Calu3 (cell line): ENCODE measurements at regions not wholly inside any gene's neighbourhood (a gene's known extent, or its start where the extent isn't known, plus 50 kb on each side); places are given as distances from the start of the nearest gene placed in this dataset.

ENCODE experiments used
- BruUV-seq: library from RNA; stranded (reverse); fragments of 400-500 nt; replicated peaks from 2 replicates; lab custom pipeline; 2021; lab: Mats Ljungman, UMichigan
- CTCF ChIA-PET: fragments of 300-600 bp; sonication (Branson Sonifier 250); formaldehyde crosslinking; loops from one replicate; lab custom pipeline; 2022; ENCODE audit warnings: antibody characterized with exemption; lab: Charles Lee
- DNase-seq: peaks from one replicate; pipeline ENCODE4 v3.0.0; 2022
- H3K27ac Mint-ChIP-seq: one replicate; pipeline ENCODE4 v1.8.0; 2022; ENCODE audit warnings: mixed read lengths; ENCODE audit not compliant: unreplicated experiment
- H3K27me3 Mint-ChIP-seq: one replicate; pipeline ENCODE4 v1.8.0; 2022; ENCODE audit warnings: mixed read lengths; ENCODE audit not compliant: unreplicated experiment
- H3K36me3 Mint-ChIP-seq: one replicate; pipeline ENCODE4 v1.8.0; 2022; ENCODE audit warnings: mild to moderate bottlenecking, moderate library complexity, mixed read lengths; ENCODE audit not compliant: insufficient read depth, unreplicated experiment
- H3K4me1 Mint-ChIP-seq: one replicate; pipeline ENCODE4 v1.8.0; 2022; ENCODE audit warnings: mild to moderate bottlenecking, low read depth, mixed read lengths; ENCODE audit not compliant: unreplicated experiment
- H3K4me3 Mint-ChIP-seq: one replicate; pipeline ENCODE4 v1.8.0; 2022; ENCODE audit warnings: mild to moderate bottlenecking, low read depth, moderate library complexity, mixed read lengths; ENCODE audit not compliant: unreplicated experiment
- H3K9me3 Mint-ChIP-seq: one replicate; pipeline ENCODE4 v1.8.0; 2022; ENCODE audit warnings: low read depth, mixed read lengths; ENCODE audit not compliant: unreplicated experiment
- CTCF ChIP-seq: fragments of 200-600 bp; IDR thresholded peaks from one replicate; pipeline ENCODE4 v1.8.0; 2022; ENCODE audit warnings: antibody characterized with exemption; ENCODE audit not compliant: unreplicated experiment
- intact Hi-C: fragments of 100-400 bp; cut with micrococcal nuclease; formaldehyde crosslinking; loops from one replicate; pipeline ENCODE4 v1.10.0; 2022; ENCODE audit not compliant: unreplicated experiment

GRCh38 chr13:30113983-30114570 is 193.3 kb downstream of the KATNAL1 start:
- CTCF ChIA-PET: interaction anchor here (0.7 to 4.8 kb wide), 4 partner anchors 189 to 345 kb away, joined by 3 to 67 read pairs (median 7); no protein-coding TSS in a partner anchor

GRCh38 chr13:30113551-30113950 is 193.8 kb downstream of the KATNAL1 start:
- Mint-ChIP-seq H3K27ac (peak overlapping the region; percentile 75), H3K36me3 (peaks cover 12% of the 10 kb centered on the region), H3K4me1 (peaks cover 38% of the 10 kb centered on the region), H3K4me3 (peak overlapping the region; percentile 7), H3K27me3 (no peaks in the 10 kb centered on the region), H3K9me3 (no peaks in the 10 kb centered on the region)
- CTCF ChIA-PET: interaction anchor here (0.7 to 4.8 kb wide), 6 partner anchors 188 to 344 kb away, joined by 3 to 67 read pairs (median 7); no protein-coding TSS in a partner anchor
- BruUV-seq: no TSS peak
- TF ChIP-seq CTCF: no peak
- no peak for DNase-seq
- intact Hi-C loops: loop anchor here (1.0 to 5.0 kb wide), 3 partner anchors 268 to 606 kb away; no protein-coding TSS in a partner anchor

More at GRCh38 chr13:30113983-30114570, 193.3 kb downstream of the KATNAL1 start:
- Mint-ChIP-seq H3K9me3 (no peaks in the 10 kb centered on the region), H3K27me3 (no peaks in the 10 kb centered on the region), H3K27ac (peak overlapping the region; percentile 66), H3K4me1 (peaks cover 33% of the 10 kb centered on the region), H3K36me3 (peaks cover 7% of the 10 kb centered on the region), H3K4me3 (peak overlapping the region; percentile 73)
- DNase-seq: peak; percentile 19
- no peak for TF ChIP-seq CTCF
- no TSS peak for BruUV-seq
- intact Hi-C loops: loop anchor here (1.0 to 5.0 kb wide), 4 partner anchors 189 to 607 kb away; no protein-coding TSS in a partner anchor

- H3K36me3 Mint-ChIP-seq: peaks cover 18% of the 10 kb centered on the region
- H3K27me3 Mint-ChIP-seq: no peaks in the 10 kb centered on the region
- H3K9me3 Mint-ChIP-seq: no peaks in the 10 kb centered on the region
- peaks cover 43% of the 10 kb centered on the region for H3K4me1 Mint-ChIP-seq
- peak overlapping the region; percentile 75 for H3K27ac Mint-ChIP-seq
- H3K4me3 Mint-ChIP-seq: peak overlapping the region; percentile 7
- peak; percentile 83 for DNase-seq
- peak; percentile 74 for TF ChIP-seq CTCF
- intact Hi-C loops: loop anchor here (1.0 to 5.0 kb wide), 3 partner anchors 268 to 606 kb away; no protein-coding TSS in a partner anchor
- no TSS peak for BruUV-seq
- CTCF ChIA-PET: interaction anchor here (0.7 to 4.8 kb wide), 6 partner anchors 110 to 409 kb away, joined by 3 to 67 read pairs (median 6); no protein-coding TSS in a partner anchor
These were observed 194.5 kb downstream of the KATNAL1 start for GRCh38 chr13:30112602-30113435.

GRCh38 chr13:30111810-30112209 is 195.5 kb downstream of the KATNAL1 start:
- TF ChIP-seq CTCF: no peak
- intact Hi-C loops: loop anchor here (5.0 kb wide), 1 partner anchor 605 kb away; no protein-coding TSS in a partner anchor
- H3K4me1 Mint-ChIP-seq: peaks cover 50% of the 10 kb centered on the region
- no peaks in the 10 kb centered on the region for H3K27me3 Mint-ChIP-seq
- no TSS peak for BruUV-seq
- peak; percentile 34 for DNase-seq
- CTCF ChIA-PET: interaction anchor here (4.8 kb wide), 1 partner anchor 341 kb away, joined by 67 read pairs; no protein-coding TSS in a partner anchor
- H3K36me3 Mint-ChIP-seq: peaks cover 18% of the 10 kb centered on the region
- H3K27ac Mint-ChIP-seq: peak overlapping the region; percentile 24
- peak overlapping the region; percentile 7 for H3K4me3 Mint-ChIP-seq
- H3K9me3 Mint-ChIP-seq: no peaks in the 10 kb centered on the region
